ENCODE measurements at regions not wholly inside any gene's neighbourhood (a gene's known extent, or its start where the extent isn't known, plus 50 kb on each side); places are given as distances from the start of the nearest gene placed in this dataset.

DNA sequence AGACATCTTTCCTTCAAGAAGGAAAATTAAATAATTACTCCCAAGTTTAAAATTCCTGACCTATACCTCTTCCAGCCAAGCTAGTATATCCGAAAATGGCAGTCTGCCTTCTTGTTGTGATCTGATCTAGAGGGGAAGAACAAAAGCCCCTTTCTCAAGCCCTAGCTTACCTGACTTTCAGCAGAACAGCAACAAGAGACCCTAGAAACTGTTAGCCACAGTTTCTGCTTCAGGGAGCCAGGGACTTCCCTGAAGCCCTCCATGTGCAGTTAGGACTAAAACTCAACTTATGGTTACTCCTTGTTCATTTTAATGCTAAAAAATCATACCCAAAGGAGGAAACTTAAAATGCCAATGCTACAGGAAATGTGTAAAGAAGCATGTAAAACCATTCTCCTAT lies 366.7 kb upstream of the CTNND2 start:
- Histone ChIP-seq H4K20me1 (ENCODE audit: insufficient read depth, low read depth, low read length) (no peaks in the 10 kb centered on the region), H3K4me2 (ENCODE audit: low read depth, low read length, poor library complexity, severe bottlenecking) (no peak overlapping the region), H3K4me3 (ENCODE audit: low read length) (no peak overlapping the region), H3K27me3 (ENCODE audit: low read length) (no peaks in the 10 kb centered on the region), H3K27ac (ENCODE audit: low read length) (no peak overlapping the region), H3K9me3 (ENCODE audit: low read length) (peaks cover 49% of the 10 kb centered on the region), H3K36me3 (ENCODE audit: insufficient read depth, low read length) (no peaks in the 10 kb centered on the region), H3K4me1 (ENCODE audit: low read length) (no peaks in the 10 kb centered on the region), H3K79me2 (ENCODE audit: low read length) (no peaks in the 10 kb centered on the region), H2AFZ (ENCODE audit: low read length) (no peak overlapping the region), H3K9ac (ENCODE audit: low read length) (no peak overlapping the region), H3K9me2 (replicated peaks; ENCODE audit: insufficient read depth, low read length) (no peaks in the 10 kb centered on the region)
- no peak for DNase-seq

- H3K4me1 ChIP-seq (ENCODE audit: low read length): no peaks in the 10 kb centered on the region
- peaks cover 46% of the 10 kb centered on the region for H3K9me3 ChIP-seq (ENCODE audit: low read length)
- no peaks in the 10 kb centered on the region for H3K79me2 ChIP-seq (ENCODE audit: low read length)
- H3K4me2 ChIP-seq (ENCODE audit: low read depth, low read length, poor library complexity, severe bottlenecking): no peak overlapping the region
- H3K36me3 ChIP-seq (ENCODE audit: insufficient read depth, low read length): no peaks in the 10 kb centered on the region
- H3K27ac ChIP-seq (ENCODE audit: low read length): no peak overlapping the region
- H2AFZ ChIP-seq (ENCODE audit: low read length): no peak overlapping the region
- H3K4me3 ChIP-seq (ENCODE audit: low read length): no peak overlapping the region
- no peak overlapping the region for H3K9ac ChIP-seq (ENCODE audit: low read length)
- no peaks in the 10 kb centered on the region for H3K27me3 ChIP-seq (ENCODE audit: low read length)
- no peaks in the 10 kb centered on the region for H3K9me2 ChIP-seq (replicated peaks; ENCODE audit: insufficient read depth, low read length)
- no peaks in the 10 kb centered on the region for H4K20me1 ChIP-seq (ENCODE audit: insufficient read depth, low read depth, low read length)
- DNase-seq: no peak
Measured at GRCh38 chr5:12269164-12269563, 364.9 kb upstream of the CTNND2 start.

DNA sequence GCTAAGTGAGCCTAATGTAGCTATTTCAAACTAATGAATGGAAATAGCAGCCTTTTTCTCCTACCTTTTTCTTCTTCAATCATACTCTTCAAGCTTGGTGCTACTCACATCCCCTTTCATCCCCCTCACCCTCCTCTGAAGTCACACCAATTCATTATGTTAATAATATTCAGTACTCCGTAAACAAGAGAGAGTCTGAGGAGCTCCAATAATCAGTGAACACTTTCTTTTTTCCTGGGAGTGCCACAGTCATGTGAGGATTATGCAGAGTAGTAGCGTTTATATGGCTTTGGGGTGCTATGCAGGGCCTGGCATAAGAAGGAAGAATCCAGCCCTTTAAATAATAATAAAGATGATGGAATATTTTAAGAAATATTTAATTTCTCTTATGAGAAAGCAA lies 354.3 kb upstream of the CTNND2 start:
- Histone ChIP-seq H3K9ac (ENCODE audit: low read length) (no peak overlapping the region), H3K9me3 (ENCODE audit: low read length) (peaks cover 25% of the 10 kb centered on the region), H4K20me1 (ENCODE audit: insufficient read depth, low read depth, low read length) (no peaks in the 10 kb centered on the region), H3K79me2 (ENCODE audit: low read length) (no peaks in the 10 kb centered on the region), H2AFZ (ENCODE audit: low read length) (no peak overlapping the region), H3K36me3 (ENCODE audit: insufficient read depth, low read length) (no peaks in the 10 kb centered on the region), H3K4me3 (ENCODE audit: low read length) (no peak overlapping the region), H3K9me2 (replicated peaks; ENCODE audit: insufficient read depth, low read length) (no peaks in the 10 kb centered on the region), H3K27ac (ENCODE audit: low read length) (no peak overlapping the region), H3K27me3 (ENCODE audit: low read length) (no peaks in the 10 kb centered on the region), H3K4me2 (ENCODE audit: low read depth, low read length, poor library complexity, severe bottlenecking) (no peak overlapping the region), H3K4me1 (ENCODE audit: low read length) (no peaks in the 10 kb centered on the region)
- DNase-seq: no peak

GRCh38 chr5:12250454-12250853 lies 346.2 kb upstream of the CTNND2 start:
- no peaks in the 10 kb centered on the region for H3K36me3 ChIP-seq (ENCODE audit: insufficient read depth, low read length)
- no peak overlapping the region for H3K4me3 ChIP-seq (ENCODE audit: low read length)
- no peak overlapping the region for H2AFZ ChIP-seq (ENCODE audit: low read length)
- no peak overlapping the region for H3K27ac ChIP-seq (ENCODE audit: low read length)
- peaks cover 17% of the 10 kb centered on the region for H3K9me3 ChIP-seq (ENCODE audit: low read length)
- no peaks in the 10 kb centered on the region for H4K20me1 ChIP-seq (ENCODE audit: insufficient read depth, low read depth, low read length)
- H3K4me1 ChIP-seq (ENCODE audit: low read length): no peaks in the 10 kb centered on the region
- no peaks in the 10 kb centered on the region for H3K79me2 ChIP-seq (ENCODE audit: low read length)
- H3K9ac ChIP-seq (ENCODE audit: low read length): no peak overlapping the region
- no peak for DNase-seq
- no peaks in the 10 kb centered on the region for H3K27me3 ChIP-seq (ENCODE audit: low read length)
- H3K9me2 ChIP-seq (replicated peaks; ENCODE audit: insufficient read depth, low read length): no peaks in the 10 kb centered on the region
- no peak overlapping the region for H3K4me2 ChIP-seq (ENCODE audit: low read depth, low read length, poor library complexity, severe bottlenecking)

GRCh38 chr5:12248831-12249230 lies 344.6 kb upstream of the CTNND2 start:
- Histone ChIP-seq H3K27me3 (ENCODE audit: low read length) (no peaks in the 10 kb centered on the region), H3K36me3 (ENCODE audit: insufficient read depth, low read length) (no peaks in the 10 kb centered on the region), H3K9me3 (ENCODE audit: low read length) (peaks cover 27% of the 10 kb centered on the region), H3K27ac (ENCODE audit: low read length) (no peak overlapping the region), H4K20me1 (ENCODE audit: insufficient read depth, low read depth, low read length) (no peaks in the 10 kb centered on the region), H3K79me2 (ENCODE audit: low read length) (no peaks in the 10 kb centered on the region), H3K4me2 (ENCODE audit: low read depth, low read length, poor library complexity, severe bottlenecking) (no peak overlapping the region), H2AFZ (ENCODE audit: low read length) (no peak overlapping the region), H3K9me2 (replicated peaks; ENCODE audit: insufficient read depth, low read length) (no peaks in the 10 kb centered on the region), H3K9ac (ENCODE audit: low read length) (no peak overlapping the region), H3K4me3 (ENCODE audit: low read length) (no peak overlapping the region), H3K4me1 (ENCODE audit: low read length) (no peaks in the 10 kb centered on the region)
- no peak for DNase-seq

DNA sequence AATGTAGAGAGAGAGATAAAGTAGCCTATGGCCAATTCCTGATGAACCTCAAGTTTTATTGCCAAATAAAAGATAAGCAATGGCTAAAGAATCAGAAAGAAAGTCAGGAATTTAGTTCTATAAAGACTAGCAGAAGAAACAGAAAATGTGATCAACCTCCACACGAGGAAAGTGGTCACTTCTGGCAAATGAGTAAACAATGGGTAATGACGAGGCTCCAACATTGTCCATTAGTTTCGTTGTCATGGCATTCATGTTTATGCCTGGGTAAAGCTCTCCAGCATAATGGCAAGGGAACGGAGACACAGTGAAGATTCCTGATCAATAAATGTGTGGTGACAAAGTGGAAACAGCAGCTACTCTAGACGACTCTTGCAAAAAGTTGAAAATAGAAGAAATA lies 341.8 kb upstream of the CTNND2 start:
- Histone ChIP-seq H3K27me3 (ENCODE audit: low read length) (no peaks in the 10 kb centered on the region), H3K79me2 (ENCODE audit: low read length) (no peaks in the 10 kb centered on the region), H3K27ac (ENCODE audit: low read length) (no peak overlapping the region), H4K20me1 (ENCODE audit: insufficient read depth, low read depth, low read length) (no peaks in the 10 kb centered on the region), H3K9me2 (replicated peaks; ENCODE audit: insufficient read depth, low read length) (no peaks in the 10 kb centered on the region), H3K4me3 (ENCODE audit: low read length) (no peak overlapping the region), H3K4me1 (ENCODE audit: low read length) (no peaks in the 10 kb centered on the region), H3K9ac (ENCODE audit: low read length) (no peak overlapping the region), H3K4me2 (ENCODE audit: low read depth, low read length, poor library complexity, severe bottlenecking) (no peak overlapping the region), H2AFZ (ENCODE audit: low read length) (no peak overlapping the region), H3K36me3 (ENCODE audit: insufficient read depth, low read length) (no peaks in the 10 kb centered on the region), H3K9me3 (ENCODE audit: low read length) (peaks cover 31% of the 10 kb centered on the region)
- no peak for DNase-seq

- Histone ChIP-seq H3K36me3 (ENCODE audit: insufficient read depth, low read length) (no peaks in the 10 kb centered on the region), H3K9me2 (replicated peaks; ENCODE audit: insufficient read depth, low read length) (no peaks in the 10 kb centered on the region), H2AFZ (ENCODE audit: low read length) (no peak overlapping the region), H3K9ac (ENCODE audit: low read length) (no peak overlapping the region), H3K4me3 (ENCODE audit: low read length) (no peak overlapping the region), H3K79me2 (ENCODE audit: low read length) (no peaks in the 10 kb centered on the region), H3K27ac (ENCODE audit: low read length) (no peak overlapping the region), H3K4me2 (ENCODE audit: low read depth, low read length, poor library complexity, severe bottlenecking) (no peak overlapping the region), H3K27me3 (ENCODE audit: low read length) (no peaks in the 10 kb centered on the region), H4K20me1 (ENCODE audit: insufficient read depth, low read depth, low read length) (no peaks in the 10 kb centered on the region), H3K4me1 (ENCODE audit: low read length) (no peaks in the 10 kb centered on the region), H3K9me3 (ENCODE audit: low read length) (peaks cover 30% of the 10 kb centered on the region)
- no peak for DNase-seq
Measured at GRCh38 chr5:12245429-12245828, 341.2 kb upstream of the CTNND2 start.

DNA sequence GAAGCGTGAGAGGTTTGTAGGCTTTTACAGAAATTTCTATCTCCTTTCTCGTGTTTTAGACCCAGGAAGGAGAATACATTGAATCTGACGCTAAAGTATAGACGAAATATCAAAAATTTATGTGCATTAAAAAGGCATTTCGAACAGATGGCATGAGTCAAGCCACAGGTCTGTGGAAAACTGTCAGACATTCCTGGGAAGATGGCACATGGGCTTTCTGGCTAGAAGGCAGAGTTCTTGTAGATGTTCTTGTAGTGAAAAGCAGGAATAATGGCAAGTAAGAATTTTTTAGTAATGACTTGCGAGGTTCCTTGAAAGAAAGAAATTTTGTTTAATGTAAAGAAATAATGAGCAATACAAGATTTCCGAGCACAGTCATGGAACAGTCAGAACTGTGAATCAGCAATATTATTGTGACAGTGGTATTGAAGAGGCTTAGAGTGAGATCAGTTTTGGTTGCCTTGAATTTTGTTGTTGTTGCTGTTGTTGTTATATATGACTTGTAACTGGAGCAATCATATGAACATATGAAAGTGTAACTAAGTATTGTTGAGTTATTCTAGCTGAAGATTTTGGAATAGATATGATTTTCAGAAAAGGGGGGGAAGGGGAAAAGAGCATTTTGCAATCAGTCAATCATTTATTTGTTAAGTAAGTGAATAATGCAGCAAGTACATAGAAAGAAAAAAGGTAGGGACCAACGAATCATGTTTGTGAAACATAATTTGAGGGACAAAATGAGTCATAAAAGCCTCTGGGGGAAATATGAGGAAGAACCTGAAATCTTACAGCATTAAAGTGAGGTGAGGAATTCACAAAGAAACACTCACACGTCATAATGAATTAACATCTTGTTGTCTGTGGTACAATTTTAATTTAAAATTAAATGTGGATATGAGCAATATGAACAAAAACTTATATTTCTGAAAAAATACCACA lies 339.0 kb upstream of the CTNND2 start:
- H3K4me2 ChIP-seq (ENCODE audit: low read depth, low read length, poor library complexity, severe bottlenecking): no peak overlapping the region
- H3K9me3 ChIP-seq (ENCODE audit: low read length): peaks cover 28% of the 10 kb centered on the region
- no peaks in the 10 kb centered on the region for H4K20me1 ChIP-seq (ENCODE audit: insufficient read depth, low read depth, low read length)

More for the DNA sequence above, 339.0 kb upstream of the CTNND2 start:
- no peak overlapping the region for H3K27ac ChIP-seq (ENCODE audit: low read length)
- no peaks in the 10 kb centered on the region for H3K27me3 ChIP-seq (ENCODE audit: low read length)
- H3K36me3 ChIP-seq (ENCODE audit: insufficient read depth, low read length): no peaks in the 10 kb centered on the region
- no peak overlapping the region for H3K9ac ChIP-seq (ENCODE audit: low read length)
- no peaks in the 10 kb centered on the region for H3K4me1 ChIP-seq (ENCODE audit: low read length)
- no peaks in the 10 kb centered on the region for H3K9me2 ChIP-seq (replicated peaks; ENCODE audit: insufficient read depth, low read length)
- no peak overlapping the region for H2AFZ ChIP-seq (ENCODE audit: low read length)
- DNase-seq: no peak
- no peak overlapping the region for H3K4me3 ChIP-seq (ENCODE audit: low read length)
- H3K79me2 ChIP-seq (ENCODE audit: low read length): no peaks in the 10 kb centered on the region

Measured in Karpas-422 (cell line).